KBM-7 (cell line): ENCODE measurements at regions not wholly inside any gene's neighbourhood (a gene's known extent, or its start where the extent isn't known, plus 50 kb on each side); places are given as distances from the start of the nearest gene placed in this dataset.
A peak's percentile ranks its signal among the peaks of the same experiment; 100 is the strongest.
"Not testable (repeated sequence)": the region's sequence is repeated elsewhere in the genome, so short reads cannot be mapped to it uniquely, and the experiment has no call there.

Source experiments
- DNase-seq: peaks from one replicate; pipeline ENCODE4 v3.0.0-alpha.2; 2015
- in situ Hi-C: fragments of 300-500 bp; cut with MboI; formaldehyde crosslinking; loops from 2 replicates; pipeline ENCODE4 v1.14.3; 2020; ENCODE audit warnings: low sequenced_read_pairs, low pct_unique_long_range_greater_than_20kb, mixed read lengths

DNA sequence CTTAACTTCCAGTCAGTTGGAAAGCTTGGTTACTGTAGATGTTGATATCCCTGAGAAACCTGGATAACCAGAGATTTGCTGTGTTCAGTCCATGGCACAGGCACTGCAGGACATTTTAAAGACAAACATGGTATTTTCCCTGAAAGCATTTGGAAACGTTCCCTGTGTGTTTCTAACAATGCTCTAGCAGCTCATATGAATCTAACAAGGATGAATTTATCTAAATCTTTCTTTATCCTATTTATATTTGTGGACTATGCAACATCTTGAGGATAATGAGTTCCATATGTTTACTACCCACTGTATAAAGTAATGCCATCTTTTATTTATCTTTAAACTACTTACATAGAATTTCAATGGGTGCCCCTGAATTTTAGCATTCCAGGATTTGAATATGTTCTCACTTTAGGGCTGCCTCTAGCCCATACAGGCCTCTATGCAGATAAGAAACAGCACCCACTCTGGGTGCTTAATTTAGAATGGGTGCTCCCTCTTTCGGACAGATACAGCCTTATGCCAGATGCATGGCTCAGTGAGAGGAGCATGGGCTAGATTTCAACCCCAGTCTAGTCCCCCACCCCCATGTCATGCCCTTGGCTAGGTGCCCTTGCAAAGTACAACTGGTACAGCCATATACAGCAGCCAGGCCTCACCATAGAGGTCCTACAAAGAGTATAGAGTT is 50.6 kb upstream of the NEMP2 start:
- in situ Hi-C loops = no loop called here
- DNase-seq = no peak

DNA sequence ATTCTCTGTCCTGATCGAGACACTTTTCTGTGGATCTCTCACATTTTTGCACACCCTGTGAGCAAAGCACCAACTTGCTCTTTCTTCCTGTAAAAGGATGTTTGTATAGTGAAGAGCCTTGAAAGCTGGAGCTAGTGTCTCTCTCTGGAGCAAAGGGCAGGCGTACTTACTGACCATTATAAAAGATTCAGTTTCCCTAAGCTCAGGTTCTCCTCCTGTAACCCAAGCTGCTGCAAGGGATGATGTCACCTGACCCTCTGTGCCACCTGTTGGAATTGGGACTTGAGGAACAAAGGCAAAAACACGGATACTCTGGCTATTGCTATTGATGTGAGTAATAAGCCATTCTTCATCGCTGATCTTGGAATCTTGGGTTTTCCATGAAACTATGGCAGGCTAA is 52.6 kb upstream of the NEMP2 start:
- no peak for DNase-seq
- in situ Hi-C loops = no loop called here

DNA sequence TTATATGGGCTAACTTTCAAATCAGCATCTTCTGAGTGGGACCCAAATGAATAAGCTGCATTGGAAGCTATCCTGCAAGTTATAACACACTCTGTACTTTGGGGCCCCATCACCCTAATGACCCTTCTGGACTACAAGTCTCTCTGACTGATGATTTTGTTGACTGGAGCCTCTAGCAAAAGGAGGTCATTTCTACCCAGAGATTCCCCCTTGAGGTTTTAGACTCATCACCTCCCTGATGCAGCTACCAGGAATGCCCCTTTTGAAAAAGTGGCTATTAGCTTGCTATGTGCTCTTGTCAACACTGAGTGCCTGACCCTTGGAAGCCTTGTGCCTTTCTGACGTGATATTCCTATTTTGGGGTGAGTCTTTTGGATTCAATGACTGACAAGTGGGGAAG is 54.5 kb upstream of the NEMP2 start:
- in situ Hi-C loops = no loop called here
- DNase-seq = no peak

DNA sequence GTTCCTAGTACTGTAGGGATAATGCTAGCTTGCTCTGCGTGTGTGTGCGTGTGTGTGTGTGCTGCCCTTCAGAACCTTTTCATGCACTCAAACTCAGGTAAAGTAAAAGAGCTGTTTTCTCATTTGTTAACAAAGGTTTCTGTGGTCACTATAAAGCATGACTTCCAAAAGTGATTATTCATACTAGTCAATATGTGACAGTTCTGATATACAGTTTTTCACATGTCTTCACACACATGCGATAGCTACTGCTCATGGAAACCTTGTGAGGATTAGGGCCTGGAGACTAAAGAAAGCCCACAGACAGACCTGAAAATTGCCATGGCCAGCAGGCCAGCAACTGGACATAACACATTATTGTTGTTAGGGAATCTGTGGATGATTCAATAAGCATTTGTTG is 56.9 kb upstream of the NEMP2 start:
- in situ Hi-C loops = no loop called here

DNA sequence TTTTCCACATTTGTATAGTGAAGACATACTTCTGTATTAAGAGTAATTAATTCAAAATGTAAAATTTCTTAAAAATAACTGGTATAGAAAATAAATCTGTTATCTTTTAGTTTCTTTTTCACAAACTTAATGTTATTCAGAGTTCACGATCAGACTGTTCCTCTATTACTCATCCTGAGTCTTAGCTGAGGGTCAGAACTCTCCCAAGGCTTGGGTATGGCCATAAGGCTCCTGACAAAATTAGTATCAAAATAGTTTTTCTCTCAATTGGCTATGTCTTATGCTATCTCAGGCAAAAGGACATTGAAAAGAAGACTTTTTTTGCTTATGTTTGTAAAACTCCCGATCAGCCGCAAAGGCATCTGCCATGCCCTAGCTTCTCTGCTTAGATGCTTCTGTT is 56.1 kb upstream of the NAB1 start:
- in situ Hi-C loops = no loop called here
- no peak for DNase-seq

More for the DNA sequence above, 56.9 kb upstream of the NEMP2 start:
- DNase-seq = no peak

DNA sequence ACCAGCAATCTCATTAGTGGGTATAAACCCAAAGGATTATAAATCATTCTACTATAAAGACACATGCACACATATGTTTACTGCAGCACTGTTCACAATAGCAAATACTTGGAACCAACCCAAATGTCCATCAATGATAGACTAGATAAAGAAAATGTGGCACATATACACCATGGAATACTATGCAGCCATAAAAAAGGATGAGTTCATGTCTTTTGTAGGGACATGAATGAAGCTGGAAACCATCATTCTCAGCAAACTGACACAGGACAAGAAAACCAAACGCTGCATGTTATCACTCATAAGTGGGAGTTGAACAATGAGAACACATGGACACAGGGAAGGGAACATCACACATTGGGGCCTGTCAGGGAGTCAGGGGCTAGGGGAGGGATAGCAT is 53.0 kb upstream of the NAB1 start:
- DNase-seq, in situ Hi-C loops: not testable (repeated sequence)

DNA sequence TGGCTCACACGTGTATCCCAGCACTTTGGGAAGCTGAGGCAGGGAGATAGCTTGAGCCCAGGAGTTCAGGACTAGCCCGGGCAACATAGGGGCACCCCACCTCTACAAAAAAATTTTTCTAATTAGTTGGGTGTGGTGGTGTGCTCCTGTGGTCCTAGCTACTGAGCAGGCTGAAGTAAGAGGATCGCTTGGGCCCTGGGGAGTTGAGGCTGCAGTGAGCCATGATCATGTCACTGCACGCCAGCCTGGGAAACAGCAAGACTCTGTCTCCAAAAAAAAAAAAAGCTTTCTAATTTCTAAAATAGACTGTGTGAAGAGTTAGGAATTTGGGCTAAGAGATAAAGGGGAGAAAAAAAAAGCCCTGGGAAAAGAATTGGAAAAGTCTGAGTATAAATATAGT is 51.9 kb upstream of the NAB1 start:
- DNase-seq = no peak
- in situ Hi-C loops = no loop called here

DNA sequence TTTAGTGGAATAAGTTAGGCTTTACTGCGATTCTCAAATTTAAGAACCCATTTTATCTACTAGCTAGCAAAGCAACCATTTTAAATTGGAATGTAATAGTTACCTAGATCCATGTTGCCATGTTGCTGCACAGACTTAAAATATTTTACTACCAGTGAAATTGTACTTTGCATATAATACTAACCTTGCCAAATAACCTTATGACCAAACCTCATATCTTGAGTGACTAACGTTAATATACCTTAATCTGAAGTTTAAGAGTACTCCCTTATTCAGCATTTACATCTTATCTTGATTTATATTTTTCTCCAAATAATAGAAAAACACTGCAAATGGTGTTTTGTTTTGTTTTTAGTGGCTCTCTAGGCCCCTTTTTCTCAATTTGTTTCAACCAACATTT is 50.3 kb upstream of the NAB1 start:
- in situ Hi-C loops = no loop called here

DNA sequence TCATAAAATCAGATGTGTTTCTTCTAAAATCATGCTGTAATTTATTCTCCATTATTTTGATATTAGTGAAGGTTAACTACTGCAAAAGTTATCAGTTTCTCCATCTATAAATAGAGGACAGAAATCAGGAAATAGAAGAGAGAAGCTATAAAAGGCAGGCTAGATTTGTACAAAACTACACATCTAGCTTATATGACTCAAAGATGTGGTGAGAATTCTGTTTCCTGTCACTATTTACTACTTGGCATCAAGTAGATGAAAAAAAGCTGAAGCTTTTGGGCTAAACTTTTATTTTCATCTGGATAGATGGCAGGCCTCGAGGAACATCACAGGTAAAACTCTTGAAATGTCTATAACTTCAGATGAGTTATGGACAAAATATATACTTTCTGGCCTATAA is 49.8 kb upstream of the NAB1 start:
- DNase-seq = peak; percentile 18
- in situ Hi-C loops = no loop called here

More for the DNA sequence above, 50.3 kb upstream of the NAB1 start:
- DNase-seq = no peak
